GM12878 (cell line): ENCODE measurements at regions not wholly inside any gene's neighbourhood (a gene's known extent, or its start where the extent isn't known, plus 50 kb on each side); places are given as distances from the start of the nearest gene placed in this dataset.

Experiments used
- BRCA1 ChIP-seq: IDR thresholded peaks from 2 replicates; pipeline ENCODE4 v1.6.1; 2011; ENCODE audit warnings: low read depth, low read length, improper control_type of control experiment
- CBX3 ChIP-seq: fragments of 200-600 bp; sonication (generic); IDR thresholded peaks from 2 replicates; pipeline ENCODE4 v1.6.1; 2016; ENCODE audit warnings: low read depth, borderline replicate concordance
- CBX5 ChIP-seq: sonication (generic); IDR thresholded peaks from 2 replicates; pipeline ENCODE4 v1.6.1; 2016; ENCODE audit warnings: low read depth, moderate library complexity, mild to moderate bottlenecking, inconsistent platforms
- CTCF ChIP-seq, 3 experiments: IDR thresholded peaks in 2 of 3; conservative IDR thresholded peaks in 1 of 3; 2 replicates each; pipeline ENCODE4 v1.5.1; 2011; ENCODE audit warnings: low read depth in 3 of 3, low read length in 3 of 3, mild to moderate bottlenecking in 3 of 3, control low read depth in 2 of 3, moderate library complexity in 2 of 3, inconsistent platforms in 1 of 3, mixed read lengths in 1 of 3; ENCODE audit not compliant: control insufficient read depth in 2 of 3, insufficient read depth in 1 of 3; ENCODE audit errors: extremely low read depth in 1 of 3
- POLR2AphosphoS5 ChIP-seq: IDR thresholded peaks from 2 replicates; pipeline ENCODE4 v1.6.1; 2011; ENCODE audit warnings: mild to moderate bottlenecking, low read length, inconsistent platforms
- USF2 ChIP-seq: IDR thresholded peaks from 2 replicates; pipeline ENCODE4 v1.6.1; 2011; ENCODE audit warnings: low read depth, low read length, improper control_type of control experiment, borderline replicate concordance

DNA sequence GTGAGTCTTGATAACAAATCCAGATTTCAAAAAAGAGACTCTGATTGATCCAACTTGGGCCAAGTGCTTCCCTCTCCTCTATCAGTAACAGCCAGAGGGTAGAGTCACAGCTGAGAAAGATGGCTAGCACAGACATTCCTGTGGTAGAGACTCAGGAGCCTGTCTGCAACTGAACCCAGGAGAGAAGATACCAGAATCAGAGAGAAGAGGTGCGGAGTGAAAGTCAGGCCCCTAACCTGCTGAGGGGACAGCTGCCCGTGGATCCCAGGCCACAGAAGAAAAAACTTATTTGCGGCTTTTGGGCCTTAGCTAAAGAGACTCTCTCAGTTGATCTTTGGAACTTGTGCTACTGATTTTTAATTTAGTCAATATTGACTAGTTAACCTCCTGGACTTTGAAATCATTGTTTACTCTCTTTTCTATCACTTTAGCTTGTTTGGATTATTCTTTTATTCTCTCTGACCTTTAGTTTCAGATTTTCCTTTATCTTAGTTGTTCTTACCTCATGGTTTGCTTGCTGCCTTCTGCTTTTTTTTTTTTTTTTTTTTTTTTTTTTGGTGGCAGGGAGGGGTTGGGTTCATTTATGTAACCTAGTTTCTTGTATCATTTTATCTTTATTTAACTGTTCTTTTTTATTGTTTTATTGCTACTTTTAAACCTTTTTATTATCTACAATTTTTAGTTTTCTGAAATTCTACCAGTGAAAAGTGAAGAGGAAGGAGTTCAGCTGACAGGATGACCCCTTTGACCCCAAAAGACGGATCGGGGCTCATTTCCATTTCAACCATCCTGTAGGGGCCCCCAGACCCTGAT lies 154.9 kb upstream of the KRR1 start:
- TF ChIP-seq CBX3 (no peak), CBX5 (no peak), POLR2AphosphoS5 (no peak), USF2 (no peak), BRCA1 (no peak), CTCF (IDR thresholded peaks at IDR 0.05 in 2 of 3, conservative IDR thresholded peaks at IDR 0.05 in 1 of 3; ENCODE audit: control insufficient read depth in 2 of 3, extremely low read depth in 1 of 3, insufficient read depth in 1 of 3, low read depth in 3 of 3, low read length in 3 of 3) (no peak)
